SIG-M5 treated with dmso at 0.1 percent for 504 hours (cell line): ENCODE measurements at regions not wholly inside any gene's neighbourhood (a gene's known extent, or its start where the extent isn't known, plus 50 kb on each side); places are given as distances from the start of the nearest gene placed in this dataset.

Source experiments
- DNase-seq: peaks from one replicate; lab custom pipeline; 2025; ENCODE audit not compliant: unreplicated experiment; lab: John Stamatoyannopoulos, UW

- no peak for DNase-seq
Observed at GRCh38 chr6:1257778-1258177, 54.1 kb upstream of the FOXQ1 start.

- DNase-seq: no peak
Observed at GRCh38 chr6:1256435-1257008, 55.4 kb upstream of the FOXQ1 start.

- DNase-seq: no peak
Observed at GRCh38 chr6:1255636-1256365, 56.1 kb upstream of the FOXQ1 start.

GRCh38 chr6:1254326-1254725 is 57.6 kb upstream of the FOXQ1 start:
- DNase-seq: no peak

GRCh38 chr6:1253816-1254215 is 58.1 kb upstream of the FOXQ1 start:
- no peak for DNase-seq

GRCh38 chr6:1251198-1252155 is 60.4 kb upstream of the FOXQ1 start:
- DNase-seq: no peak

GRCh38 chr6:1250489-1251197 is 61.3 kb upstream of the FOXQ1 start:
- DNase-seq: no peak

- no peak for DNase-seq
Observed at GRCh38 chr6:1247894-1248293, 64.0 kb upstream of the FOXQ1 start.

- DNase-seq: no peak
Observed at GRCh38 chr6:1247056-1247455, 64.8 kb upstream of the FOXQ1 start.

- no peak for DNase-seq
Observed at GRCh38 chr6:1244941-1245340, 67.0 kb upstream of the FOXQ1 start.

GRCh38 chr6:1244278-1244677 is 67.6 kb upstream of the FOXQ1 start:
- DNase-seq: no peak

- no peak for DNase-seq
Observed at GRCh38 chr6:1242446-1242845, 69.5 kb upstream of the FOXQ1 start.

- DNase-seq: no peak
Observed at GRCh38 chr6:1242021-1242420, 69.9 kb upstream of the FOXQ1 start.

GRCh38 chr6:1240766-1241318 is 71.1 kb upstream of the FOXQ1 start:
- no peak for DNase-seq

GRCh38 chr6:1239805-1240204 is 72.1 kb upstream of the FOXQ1 start:
- DNase-seq: no peak

GRCh38 chr6:1238040-1238439 is 73.9 kb upstream of the FOXQ1 start:
- DNase-seq: no peak

- DNase-seq: no peak
Observed at GRCh38 chr6:1237636-1238035, 74.3 kb upstream of the FOXQ1 start.

- DNase-seq: no peak
Observed at GRCh38 chr6:1235825-1236224, 76.1 kb upstream of the FOXQ1 start.

GRCh38 chr6:1233924-1234323 is 78.0 kb upstream of the FOXQ1 start:
- DNase-seq: no peak

GRCh38 chr6:1232578-1232977 is 79.3 kb upstream of the FOXQ1 start:
- no peak for DNase-seq

- DNase-seq: no peak
Observed at GRCh38 chr6:1231941-1232340, 80.0 kb upstream of the FOXQ1 start.
